ENCODE measurements at regions not wholly inside any gene's neighbourhood (a gene's known extent, or its start where the extent isn't known, plus 50 kb on each side); places are given as distances from the start of the nearest gene placed in this dataset.

DNA sequence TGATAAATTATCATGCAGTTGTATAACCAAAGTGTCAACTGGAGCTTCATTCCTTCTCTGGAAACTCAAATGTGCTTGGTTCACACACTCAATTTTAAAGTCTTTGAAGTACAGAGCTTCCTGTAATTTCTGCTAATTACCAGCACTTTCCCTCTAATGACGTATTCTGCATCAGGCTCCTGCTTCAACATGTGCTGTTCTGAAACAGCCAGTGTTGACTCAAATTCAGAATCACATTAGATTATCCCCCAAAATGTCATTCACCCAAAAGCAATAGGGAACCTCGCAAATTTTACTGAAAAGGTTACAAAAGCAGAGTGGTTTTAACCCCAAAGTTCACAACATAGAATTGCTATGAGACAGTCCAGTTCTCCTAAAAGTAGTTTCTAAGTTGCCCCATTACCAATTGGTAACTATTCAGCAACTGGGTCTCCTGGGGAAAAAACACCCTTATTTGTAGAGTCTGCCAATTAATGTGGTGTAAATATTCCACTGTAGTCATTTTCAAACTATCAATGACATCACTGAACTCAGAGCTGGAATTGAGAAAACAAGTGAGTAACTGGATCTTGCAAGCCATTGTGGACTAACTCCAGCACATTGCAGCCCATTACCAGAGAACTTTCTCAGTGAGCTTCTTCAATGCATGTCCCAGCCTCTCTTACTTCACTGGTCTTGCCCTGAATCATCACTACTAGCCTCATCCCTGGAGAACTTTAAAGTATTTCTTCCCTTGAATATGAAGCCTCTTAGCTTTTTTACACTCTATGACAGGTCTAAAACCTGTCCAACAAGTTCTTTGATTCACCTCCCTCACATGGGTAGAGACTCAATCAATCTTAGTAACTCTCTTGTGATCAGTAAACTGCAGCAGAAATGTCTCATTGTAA lies 955.4 kb downstream of the EFNB2 start:
- DNase-seq, result no peak

DNA sequence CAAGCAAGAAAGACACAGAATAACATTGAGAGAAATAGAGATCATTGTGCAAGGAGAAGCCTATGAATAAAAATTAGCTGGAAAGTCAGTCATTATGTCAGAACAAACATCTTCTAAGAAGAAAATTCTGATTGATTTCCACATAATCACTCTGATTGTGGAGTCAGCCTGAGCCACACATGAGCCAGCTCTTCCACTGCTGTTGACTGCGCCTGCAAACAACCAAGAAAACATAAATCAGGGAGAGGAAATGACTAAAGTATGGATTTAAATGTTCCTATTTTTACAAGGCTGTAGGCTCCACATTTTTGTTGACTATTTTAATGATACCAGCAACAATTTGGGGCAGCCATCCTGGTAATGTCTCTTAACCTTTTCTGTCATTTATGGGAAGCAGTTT lies 962.3 kb downstream of the EFNB2 start:
- DNase-seq, result no peak

DNA sequence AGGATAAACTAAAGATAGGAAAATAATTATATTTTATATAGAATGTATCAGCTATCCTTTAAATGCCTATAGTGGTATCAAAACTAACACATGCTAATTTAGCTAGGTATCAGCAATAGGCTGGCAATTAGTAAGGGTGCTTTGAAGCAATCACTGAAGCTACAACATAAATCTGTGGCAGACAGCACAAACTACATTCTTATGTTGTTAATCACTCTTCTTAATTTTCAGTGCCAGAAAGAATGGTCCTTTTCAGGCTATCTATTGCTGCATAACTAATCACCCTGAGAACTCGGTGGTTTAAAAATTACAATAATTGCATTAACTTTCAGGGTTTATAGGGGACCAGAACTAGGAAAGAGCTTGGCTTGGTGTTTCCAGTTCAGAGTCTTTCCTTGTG lies 963.1 kb downstream of the EFNB2 start:
- DNase-seq, result no peak

DNA sequence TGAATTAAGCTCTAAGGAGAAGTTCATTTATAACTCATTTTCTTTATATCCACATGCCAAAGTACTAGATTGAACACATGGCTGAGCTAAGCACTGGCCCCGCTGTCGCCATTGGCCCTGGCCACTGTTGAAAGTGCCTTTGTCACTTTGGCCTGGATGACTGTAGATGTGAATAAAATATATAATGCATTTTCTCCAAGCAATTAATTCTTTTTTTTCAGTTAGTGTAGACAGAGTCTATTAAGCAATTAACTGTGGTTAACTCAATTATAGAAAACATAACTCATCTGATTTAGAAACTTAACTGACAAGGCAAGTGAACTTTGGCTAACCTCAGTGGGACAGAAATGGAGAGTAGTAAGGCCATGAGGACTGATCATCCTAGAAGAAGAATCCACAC lies 965.6 kb downstream of the EFNB2 start:
- no peak for DNase-seq

DNA sequence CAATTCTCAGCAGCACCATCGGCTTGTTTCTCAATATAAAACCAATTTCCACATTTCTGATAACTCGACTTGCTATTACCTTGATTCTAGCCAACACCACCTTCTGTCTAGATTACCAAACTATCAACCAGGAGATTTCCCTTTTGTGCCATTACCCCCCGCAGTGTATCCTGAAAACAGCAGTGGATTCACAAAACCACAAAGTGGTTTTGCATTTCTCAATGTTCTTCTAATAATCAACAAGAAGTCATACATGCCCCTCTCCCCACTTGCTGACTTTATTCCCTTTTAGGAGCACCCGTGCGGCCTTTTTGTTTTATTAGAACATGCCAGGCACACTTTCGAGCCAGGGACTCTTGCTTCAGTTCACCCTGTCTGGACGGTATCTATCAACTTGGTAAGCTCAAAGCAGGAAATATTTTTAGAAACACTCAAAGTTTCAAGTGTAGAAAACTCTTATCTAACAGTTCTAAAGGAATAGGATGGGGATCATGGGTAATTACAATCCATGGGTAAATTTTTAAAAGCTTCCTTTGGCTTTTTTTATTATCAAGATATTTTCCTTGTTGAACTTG lies 967.4 kb downstream of the EFNB2 start:
- no peak for DNase-seq

DNA sequence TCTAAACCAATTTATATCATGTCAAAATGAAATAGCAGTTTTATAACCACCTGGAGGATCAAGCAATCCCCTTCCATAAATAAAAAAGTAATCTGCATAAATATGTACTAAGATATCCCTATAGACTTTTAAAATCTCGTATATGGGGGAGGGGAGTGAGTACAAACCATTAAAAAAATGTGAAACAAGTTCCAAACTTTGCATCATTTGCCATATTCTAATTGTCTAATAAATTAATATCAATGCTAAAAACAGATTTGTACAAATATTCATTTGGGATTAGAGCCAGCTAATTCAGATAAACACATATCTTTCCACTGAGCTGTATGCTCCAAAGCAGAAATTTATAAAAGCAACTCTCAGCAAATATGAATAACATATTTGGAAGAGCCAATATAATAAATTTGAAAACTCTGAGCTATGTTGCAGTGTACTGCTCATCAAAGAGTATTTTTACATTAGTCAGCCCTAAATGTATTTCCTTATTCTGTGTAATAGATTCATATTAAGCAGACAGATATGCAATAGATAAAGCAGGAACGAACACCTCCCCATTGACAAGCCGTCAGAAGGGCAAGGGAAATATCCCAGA lies 970.2 kb downstream of the EFNB2 start:
- no peak for DNase-seq

DNA sequence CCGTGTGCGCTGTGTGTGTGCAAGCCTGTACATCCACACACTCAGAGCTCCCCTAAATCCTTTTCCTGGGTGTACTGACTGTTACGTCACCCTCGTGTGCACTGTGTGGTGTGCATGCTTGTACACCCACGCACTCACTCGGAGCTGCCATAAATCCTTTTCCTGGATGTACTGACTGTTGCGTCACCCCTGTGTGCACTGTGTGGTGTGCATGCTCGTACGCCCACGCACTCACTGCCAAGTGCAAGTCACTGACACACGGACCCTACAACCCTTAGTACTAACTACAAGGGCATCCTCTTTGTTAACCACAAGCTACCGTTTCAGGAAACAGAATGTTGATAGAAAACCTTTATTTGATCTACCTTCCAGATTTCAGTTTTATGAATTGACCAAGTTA lies 983.4 kb downstream of the EFNB2 start:
- DNase-seq, result no peak

DNA sequence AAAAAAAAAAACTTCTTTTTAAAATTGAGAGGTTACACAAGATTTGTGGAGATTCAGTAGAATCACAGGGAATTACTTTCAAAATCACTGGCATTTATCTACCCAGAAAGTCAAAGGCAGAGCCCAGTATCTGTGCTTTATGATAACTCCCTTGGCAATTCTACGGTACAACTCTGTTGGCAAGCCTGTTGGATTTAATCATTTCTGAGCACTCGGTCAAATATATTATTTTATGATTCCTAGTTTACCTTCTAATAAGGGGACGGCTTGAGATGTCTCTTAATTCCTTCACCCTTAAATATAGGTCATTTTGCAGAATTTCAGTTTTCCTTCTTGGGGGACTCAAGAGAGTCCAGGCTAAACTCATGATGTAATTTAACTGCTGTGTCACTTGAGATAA lies 987.6 kb downstream of the EFNB2 start:
- no peak for DNase-seq

DNA sequence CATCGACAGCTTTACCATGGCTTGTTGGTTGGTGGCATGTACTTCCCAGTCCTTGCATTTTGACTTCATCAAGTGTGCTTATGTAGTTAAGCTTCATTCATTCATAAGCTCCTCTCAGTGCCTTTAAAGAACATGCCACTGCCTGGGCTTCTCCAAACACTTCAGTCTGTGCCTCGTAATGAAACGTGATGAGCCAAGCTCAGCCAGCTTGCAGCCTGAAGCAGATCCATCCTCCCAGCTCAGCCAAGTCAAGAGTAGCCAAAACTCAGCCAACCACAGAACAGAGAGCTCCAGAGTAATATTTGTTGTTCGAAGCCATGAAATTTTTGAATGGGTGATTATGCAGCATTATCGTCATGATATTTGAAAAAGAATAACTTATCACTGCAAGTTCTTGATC lies 989.7 kb downstream of the EFNB2 start:
- DNase-seq, result no peak

DNA sequence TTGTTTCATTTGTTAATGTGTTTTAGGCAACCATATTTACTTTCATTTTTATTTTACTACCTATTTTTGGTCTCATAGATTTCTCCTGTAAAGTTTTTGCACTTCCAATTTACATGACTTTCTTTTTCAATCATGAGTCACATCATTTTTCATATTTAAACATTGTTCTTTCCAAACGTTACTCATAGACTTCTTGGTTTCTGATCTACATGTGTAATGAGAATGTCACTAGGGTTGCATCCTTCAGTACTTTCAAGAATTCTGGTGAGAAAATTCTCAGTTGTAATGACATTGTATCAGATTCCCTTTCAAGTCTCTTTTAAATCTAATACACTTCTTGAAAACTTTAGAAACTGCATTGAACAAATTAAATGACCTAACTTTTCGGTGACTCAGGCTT lies 991.7 kb downstream of the EFNB2 start:
- no peak for DNase-seq

DNA sequence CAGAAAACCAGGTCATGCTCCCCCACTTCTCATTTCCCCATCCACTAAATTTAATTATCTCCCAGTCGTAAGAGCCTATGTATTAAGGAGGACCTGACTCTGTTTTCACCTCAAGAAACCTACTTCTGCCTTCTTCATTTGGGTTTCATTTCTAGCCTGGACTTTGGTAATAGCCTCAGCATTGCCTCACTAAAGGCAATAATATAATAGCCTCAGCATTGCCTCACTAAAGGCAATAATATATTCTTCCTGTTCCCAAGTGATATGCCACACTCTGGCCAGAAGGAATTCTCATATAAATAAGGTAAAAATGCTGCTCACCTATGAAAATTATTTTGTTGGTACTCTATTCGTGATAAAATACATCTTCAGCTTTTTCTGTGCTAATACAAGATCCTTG lies 993.9 kb downstream of the EFNB2 start:
- no peak for DNase-seq

DNA sequence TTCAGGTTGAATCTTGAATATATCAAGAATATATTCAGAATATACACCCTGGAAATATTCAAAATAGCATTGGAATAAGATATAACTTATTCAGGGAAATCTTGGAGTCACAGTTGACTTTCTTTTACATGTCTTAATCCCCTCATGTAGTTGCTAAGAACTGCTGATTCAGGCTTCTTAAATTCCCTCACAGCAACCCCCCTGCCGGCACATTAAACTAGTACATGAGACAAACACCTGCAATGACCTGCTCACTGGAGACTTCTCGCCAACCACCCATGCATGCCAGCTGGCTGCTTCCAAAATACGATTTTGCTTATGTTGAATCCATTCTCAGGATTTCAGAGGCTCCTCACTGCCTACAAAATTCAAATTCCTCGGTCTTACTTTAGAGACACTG lies 997.1 kb downstream of the EFNB2 start:
- no peak for DNase-seq

DNA sequence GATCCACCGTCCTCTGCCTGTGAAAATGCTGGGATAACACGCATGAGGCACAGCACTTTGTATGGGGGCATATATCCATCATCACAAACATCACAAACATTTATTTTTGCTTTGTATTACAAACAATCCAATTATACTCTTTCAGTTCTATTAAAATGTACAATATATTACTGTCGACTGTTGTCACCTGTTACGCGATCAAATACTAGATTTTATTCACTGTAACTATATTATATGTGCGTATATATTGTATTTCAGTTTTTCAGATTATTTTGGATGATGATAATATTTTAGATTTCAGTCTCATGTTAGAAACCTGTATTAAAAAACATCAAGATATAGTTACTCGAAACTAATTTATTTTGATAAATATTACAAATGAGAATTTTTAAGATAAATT lies 998.3 kb downstream of the EFNB2 start:
- no peak for DNase-seq

DNA sequence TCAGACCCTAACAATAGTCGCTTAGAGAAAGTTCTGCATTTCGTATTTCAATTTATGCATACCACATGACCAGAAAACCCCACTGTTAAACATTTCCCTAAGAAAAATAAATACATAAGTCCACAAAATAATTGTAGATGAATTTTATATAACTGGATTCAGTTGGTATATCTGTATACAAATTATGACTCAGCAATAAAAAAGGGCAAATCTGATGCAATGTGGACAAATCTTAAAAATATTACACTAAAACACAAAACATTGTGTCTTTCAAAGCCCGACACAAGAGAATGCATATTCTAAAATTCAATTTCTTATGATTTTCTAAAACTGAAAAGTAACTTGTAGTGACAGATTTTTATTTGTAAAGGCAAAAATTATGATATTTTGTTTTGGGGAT lies 1005.0 kb downstream of the EFNB2 start:
- no peak for DNase-seq

DNA sequence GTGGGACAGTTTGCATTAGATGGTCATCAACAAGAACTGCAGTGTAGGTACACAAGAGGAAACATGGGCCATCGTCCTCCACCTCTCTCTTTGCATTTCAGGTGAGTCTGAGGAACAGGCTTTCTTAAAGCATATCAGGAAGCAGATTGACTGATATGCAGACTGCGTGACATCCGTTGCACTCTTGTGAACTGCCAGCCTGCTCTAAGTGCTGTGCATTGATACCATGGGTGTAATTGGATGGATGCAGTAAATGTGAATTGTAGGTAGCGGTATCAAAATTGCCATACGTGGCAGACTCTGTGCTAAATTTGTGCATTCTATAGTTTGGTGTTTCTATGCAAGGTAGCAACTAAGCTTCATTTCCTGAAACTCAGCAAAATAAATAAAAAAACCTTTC lies 1008.3 kb downstream of the EFNB2 start:
- no peak for DNase-seq

DNA sequence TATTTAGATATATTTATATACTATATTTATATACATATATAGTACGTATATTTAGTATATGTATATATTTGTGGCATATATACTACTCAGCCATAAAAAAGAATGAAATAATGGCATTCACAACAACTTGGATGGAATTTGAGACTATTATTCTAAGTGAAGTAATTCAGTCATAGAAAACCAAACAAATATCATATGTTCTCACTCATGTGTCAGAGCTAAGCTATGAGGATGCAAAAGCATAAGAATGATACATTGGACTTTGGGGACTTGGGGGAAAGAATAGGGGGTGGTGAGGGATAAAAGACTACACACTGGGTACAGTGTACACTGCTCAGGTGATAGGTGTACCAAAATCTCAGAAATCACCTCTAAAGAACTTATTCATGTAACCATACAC lies 1015.7 kb downstream of the EFNB2 start:
- DNase-seq, result no peak

DNA sequence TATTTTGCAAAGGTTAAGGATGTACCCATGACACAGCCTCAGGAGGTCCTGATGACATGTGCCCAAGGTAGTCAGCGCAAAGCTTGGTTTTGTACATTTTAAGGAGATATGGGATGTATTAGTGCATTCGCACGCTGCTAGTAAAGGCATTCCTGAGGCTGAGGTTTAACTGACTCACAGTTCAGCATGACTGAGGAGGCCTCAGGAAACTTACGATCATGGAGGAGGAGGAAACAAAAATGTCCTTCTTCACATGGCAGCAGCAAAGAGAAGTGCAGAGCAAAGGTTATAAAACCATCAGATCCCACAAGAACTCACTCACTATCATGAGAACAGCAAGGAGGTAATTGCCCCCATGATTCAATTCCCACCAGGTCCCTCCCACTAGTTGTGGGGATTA lies 1017.4 kb downstream of the EFNB2 start:
- no peak for DNase-seq

DNA sequence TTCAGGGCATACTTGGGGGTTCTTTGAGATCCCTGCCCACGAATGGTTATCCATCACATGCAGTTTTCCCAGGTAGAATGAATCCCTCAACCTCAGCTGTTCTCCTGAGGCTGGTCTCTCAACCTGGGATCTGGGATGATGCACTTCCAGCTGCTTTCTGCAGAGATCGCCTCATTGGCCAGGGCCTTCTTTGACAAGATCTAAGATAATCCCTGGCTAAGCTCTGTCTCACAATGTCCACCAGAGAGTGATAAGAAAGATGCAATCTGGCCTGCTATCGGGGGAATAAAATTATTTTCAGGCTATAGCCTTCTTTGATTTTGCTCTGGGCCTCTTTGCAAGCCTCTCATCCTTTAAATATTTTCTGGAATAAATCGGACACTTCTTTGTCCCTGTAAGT lies 1021.1 kb downstream of the EFNB2 start:
- no peak for DNase-seq

DNA sequence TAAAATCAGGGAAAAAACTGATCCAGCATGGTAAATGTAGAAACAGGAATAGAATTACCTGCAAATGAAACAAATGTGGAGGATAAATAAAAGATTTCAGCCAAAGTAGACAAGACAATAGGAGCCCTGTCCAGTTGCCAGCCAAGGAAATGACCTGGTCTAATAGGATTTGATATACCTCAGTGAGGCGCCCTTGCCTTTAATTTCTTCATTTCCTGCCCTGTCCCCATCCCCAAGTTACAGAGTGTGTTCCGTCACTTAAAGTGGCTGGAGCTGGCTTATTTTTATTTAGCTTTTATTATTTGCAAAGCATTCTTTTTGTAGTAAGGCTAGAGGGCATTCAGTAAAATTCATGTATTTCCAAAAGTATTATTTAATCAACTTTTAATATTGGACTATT lies 1022.0 kb downstream of the EFNB2 start:
- DNase-seq, result no peak

DNA sequence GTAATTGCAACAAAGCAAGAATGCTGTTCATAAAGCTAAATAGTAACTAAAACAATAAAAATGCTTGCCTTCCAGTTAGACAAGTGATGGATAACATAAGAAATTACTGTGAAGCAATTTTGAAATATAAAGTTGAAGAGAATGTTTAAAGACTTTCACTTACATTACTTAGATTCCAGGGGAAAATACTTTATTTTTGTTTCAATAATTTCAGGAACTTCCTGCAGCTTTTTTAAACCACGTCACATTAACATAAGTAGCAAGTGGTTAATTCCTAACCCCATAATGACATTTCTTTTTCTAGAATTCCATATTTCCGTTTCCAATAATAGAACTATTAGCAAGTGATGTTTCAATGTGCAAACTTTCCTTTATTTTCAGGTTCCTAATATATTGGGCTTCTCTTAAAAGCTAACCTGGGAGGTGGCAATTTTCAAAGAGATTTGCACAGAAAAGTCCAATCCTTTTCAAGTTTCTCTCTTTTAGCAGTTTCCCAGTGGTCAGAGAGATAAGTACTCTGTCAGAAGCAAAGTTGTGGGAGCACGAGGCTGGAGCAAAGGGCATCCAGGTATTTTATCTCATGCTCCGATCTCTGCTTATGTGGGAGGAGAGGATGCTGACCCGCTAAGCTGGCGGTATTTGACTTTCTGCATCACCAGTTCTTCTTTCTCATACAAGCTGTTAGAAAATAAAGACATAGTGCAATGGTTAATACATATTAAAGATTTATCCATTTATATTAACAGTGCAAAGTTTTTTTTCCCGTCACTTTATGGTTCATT lies 1025.3 kb downstream of the EFNB2 start:
- no peak for DNase-seq

DNA sequence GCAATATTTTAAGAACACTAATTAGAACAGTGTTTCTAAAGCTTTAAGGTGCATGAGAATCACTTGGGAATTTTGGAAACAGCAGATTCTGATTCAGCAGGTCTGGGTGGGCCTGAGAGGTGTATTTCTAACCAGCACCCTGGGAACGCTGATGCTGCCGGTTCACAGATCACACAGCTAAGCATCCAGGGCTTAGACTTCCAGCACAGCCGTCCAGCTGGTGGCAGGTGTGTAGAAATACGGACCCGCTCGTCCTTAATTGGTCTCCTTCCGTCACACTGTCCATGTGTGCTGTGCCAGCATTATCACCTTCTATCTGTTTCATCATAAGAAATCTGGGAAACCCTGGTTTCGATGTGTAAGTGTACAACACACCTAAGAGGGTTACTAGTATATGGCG lies 1029.0 kb downstream of the EFNB2 start:
- DNase-seq, result no peak

DNA sequence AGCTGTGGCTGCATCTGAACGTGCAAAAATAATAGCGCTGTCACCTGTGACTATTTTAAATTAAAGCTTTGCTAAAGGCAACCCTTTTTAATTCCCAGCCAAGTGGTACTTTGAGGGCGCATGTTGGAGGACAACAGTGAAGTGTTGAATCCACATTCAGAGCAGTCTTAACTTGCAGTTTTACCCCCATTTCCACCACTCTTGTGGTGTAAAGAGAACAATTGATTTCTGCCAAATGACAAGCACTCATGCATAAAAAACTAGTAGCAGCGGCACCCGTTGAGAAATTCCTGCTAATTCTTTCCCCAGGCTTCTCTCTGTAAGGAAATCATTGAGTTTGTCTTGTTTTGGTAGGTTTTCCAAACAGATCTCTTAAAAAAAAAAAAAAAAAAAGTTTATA lies 1033.3 kb downstream of the EFNB2 start:
- no peak for DNase-seq

DNA sequence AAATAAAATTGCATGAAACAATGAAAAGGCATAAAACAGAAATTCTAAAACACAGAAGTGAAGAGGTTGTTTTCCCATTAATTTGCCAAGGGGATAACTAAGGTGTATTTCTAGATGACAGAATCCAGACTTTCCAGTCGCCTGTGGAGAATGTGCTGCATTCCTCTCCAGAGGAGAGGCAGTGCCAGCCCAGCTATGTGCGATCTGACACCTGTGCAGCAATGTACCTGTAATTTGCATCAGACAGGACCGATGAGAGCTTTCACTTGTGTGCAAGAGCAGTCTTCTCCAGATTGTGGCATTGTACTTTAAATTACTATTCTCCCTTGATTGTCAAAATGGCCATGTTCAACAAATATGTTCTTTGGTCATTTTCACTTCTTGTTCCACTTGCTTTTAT lies 1037.9 kb downstream of the EFNB2 start:
- no peak for DNase-seq

DNA sequence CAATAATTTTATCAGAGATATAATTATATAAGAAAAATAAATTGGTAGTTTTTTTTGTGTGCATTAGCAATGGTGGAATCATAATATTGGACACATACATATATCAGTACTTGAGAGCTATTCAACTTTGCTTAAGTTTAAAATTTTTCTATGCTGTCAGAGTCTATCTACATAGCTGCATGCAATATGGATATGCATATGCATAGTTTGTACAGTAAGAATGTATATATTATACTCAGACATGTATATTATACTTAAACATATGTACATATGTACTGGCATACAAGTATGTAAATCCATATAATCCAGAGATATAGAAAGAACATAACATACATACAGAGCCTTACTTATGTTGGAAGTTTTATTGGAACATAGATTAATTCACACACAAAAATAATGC lies 1043.2 kb downstream of the EFNB2 start:
- no peak for DNase-seq

All from KG1 (cell line).